Loucy (cell line): ENCODE measurements at regions not wholly inside any gene's neighbourhood (a gene's known extent, or its start where the extent isn't known, plus 50 kb on each side); places are given as distances from the start of the nearest gene placed in this dataset.

Source experiments
- H2AFZ ChIP-seq: fragments of 200-600 bp; sonication (generic); 2 replicates; pipeline ENCODE4 v1.6.0; 2016; ENCODE audit warnings: antibody characterized with exemption, mild to moderate bottlenecking, low read length, moderate library complexity
- H3F3A ChIP-seq: fragments of 200-600 bp; 2 replicates; pipeline ENCODE4 v1.6.0; 2016; ENCODE audit warnings: antibody characterized with exemption, low read depth, mild to moderate bottlenecking
- H3K27me3 ChIP-seq: fragments of 200-600 bp; sonication (generic); 2 replicates; pipeline ENCODE4 v1.6.1; 2014; ENCODE audit warnings: low read length, mild to moderate bottlenecking; ENCODE audit not compliant: insufficient read depth, poor library complexity, severe bottlenecking
- H3K36me3 ChIP-seq: fragments of 200-600 bp; sonication (generic); 2 replicates; pipeline ENCODE4 v1.6.1; 2016; ENCODE audit warnings: low read length; ENCODE audit not compliant: insufficient read depth
- H3K4me1 ChIP-seq: fragments of 200-600 bp; sonication (generic); 2 replicates; pipeline ENCODE4 v1.5.1; 2014; ENCODE audit warnings: low read length, mild to moderate bottlenecking; ENCODE audit not compliant: insufficient read depth, poor library complexity, severe bottlenecking
- H3K4me2 ChIP-seq: fragments of 200-600 bp; sonication (generic); 2 replicates; pipeline ENCODE4 v1.6.0; 2014; ENCODE audit warnings: antibody characterized with exemption, low read length, low read depth, mild to moderate bottlenecking; ENCODE audit not compliant: poor library complexity, severe bottlenecking
- H3K4me3 ChIP-seq: fragments of 200-600 bp; sonication (generic); 2 replicates; pipeline ENCODE4 v1.5.1; 2014; ENCODE audit warnings: low read length, mild to moderate bottlenecking, mixed read lengths; ENCODE audit not compliant: poor library complexity, severe bottlenecking
- H3K79me2 ChIP-seq: fragments of 200-600 bp; sonication (generic); 2 replicates; pipeline ENCODE4 v1.6.1; 2014; ENCODE audit warnings: low read length; ENCODE audit not compliant: insufficient read depth
- H3K9ac ChIP-seq: fragments of 200-600 bp; sonication (generic); 2 replicates; pipeline ENCODE4 v1.6.0; 2014; ENCODE audit warnings: mild to moderate bottlenecking, low read depth, low read length, moderate library complexity; ENCODE audit not compliant: poor library complexity, severe bottlenecking
- H3K9me2 ChIP-seq: fragments of 200-600 bp; sonication (generic); replicated peaks from 2 replicates; pipeline ENCODE4 v1.6.1; 2016; ENCODE audit warnings: low read depth, low read length, mixed read lengths
- H3K9me3 ChIP-seq: fragments of 200-600 bp; sonication (generic); 2 replicates; pipeline ENCODE4 v1.6.1; 2014; ENCODE audit warnings: mild to moderate bottlenecking, antibody characterized with exemption, low read length, low read depth; ENCODE audit not compliant: insufficient read depth
- H4K20me1 ChIP-seq: fragments of 200-600 bp; sonication (generic); 2 replicates; pipeline ENCODE4 v1.6.0; 2014; ENCODE audit warnings: antibody characterized with exemption, low read length, mild to moderate bottlenecking; ENCODE audit not compliant: insufficient read depth, poor library complexity, severe bottlenecking
- CTCF ChIP-seq: fragments of 200-600 bp; sonication (generic); conservative IDR thresholded peaks from 2 replicates; pipeline ENCODE4 v1.5.1; 2014; ENCODE audit warnings: mild to moderate bottlenecking, antibody characterized with exemption, low read length
- EZH2phosphoT487 ChIP-seq: fragments of 200-600 bp; IDR thresholded peaks from 2 replicates; pipeline ENCODE4 v1.6.1; 2018; ENCODE audit warnings: antibody characterized with exemption, mild to moderate bottlenecking, moderate library complexity, borderline replicate concordance

DNA sequence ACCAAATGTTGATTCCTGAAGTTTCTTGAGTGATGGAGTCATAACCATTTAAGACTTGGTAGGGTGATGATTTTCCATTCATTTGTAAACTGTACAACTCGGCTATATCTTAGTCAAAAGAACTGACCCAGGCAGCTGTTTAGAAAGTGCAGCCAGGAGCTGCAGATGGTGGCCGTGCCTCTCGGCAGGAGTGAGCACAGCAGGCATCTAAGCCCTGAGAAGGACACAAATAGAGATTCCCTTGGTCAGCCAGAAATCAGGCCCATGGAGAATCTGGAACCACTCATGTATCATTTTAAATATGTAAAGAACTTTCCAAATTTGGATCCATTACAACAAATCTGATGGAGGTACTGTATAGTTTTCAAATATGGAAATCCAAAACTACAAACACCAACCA is 177.0 kb upstream of the AKR1E2 start:
- Histone ChIP-seq H3K4me3 (no peak overlapping the region), H2AFZ (no peak overlapping the region), H3K79me2 (no peaks in the 10 kb centered on the region), H3K27me3 (no peaks in the 10 kb centered on the region), H3K9me3 (no peaks in the 10 kb centered on the region), H3K9me2 (no peaks in the 10 kb centered on the region), H3K4me2 (no peak overlapping the region), H3K4me1 (no peaks in the 10 kb centered on the region), H4K20me1 (no peaks in the 10 kb centered on the region), H3K36me3 (no peaks in the 10 kb centered on the region), H3K9ac (no peak overlapping the region), H3F3A (no peaks in the 10 kb centered on the region)
- TF ChIP-seq EZH2phosphoT487 (no peak), CTCF (no peak)

DNA sequence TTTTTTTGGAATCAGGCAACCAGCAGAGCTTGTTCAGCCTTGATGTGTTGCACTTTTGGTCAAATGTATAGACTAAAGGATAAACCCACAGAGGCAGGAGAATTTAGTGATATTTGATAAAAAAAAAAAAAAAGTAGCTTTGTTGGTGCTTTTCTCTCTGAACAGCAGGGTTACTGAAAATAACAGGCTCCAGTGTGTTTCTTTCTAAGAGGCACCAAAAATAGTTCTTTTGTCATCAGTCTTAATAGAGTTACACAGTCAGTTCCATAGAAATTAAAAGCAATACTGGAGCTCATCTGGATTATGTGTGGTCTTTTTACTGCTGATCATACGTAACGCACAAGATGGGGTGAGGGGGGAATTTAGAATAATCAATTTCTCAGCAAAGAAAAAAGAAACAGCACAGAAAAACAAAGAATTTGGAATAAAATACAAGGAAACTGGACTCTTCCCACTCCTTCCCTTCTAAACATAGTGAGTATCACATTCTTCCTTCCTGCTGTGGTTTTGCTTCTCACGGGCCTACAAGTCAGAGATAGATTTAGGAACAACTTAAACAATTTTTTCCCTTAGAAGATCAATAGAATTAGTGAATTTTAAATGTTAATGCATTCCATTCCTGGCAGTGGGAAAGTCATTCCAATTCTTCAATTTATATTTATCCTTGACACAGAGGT is 178.8 kb upstream of the AKR1E2 start:
- Histone ChIP-seq H3K4me3 (no peak overlapping the region), H3K79me2 (no peaks in the 10 kb centered on the region), H3K9me3 (no peaks in the 10 kb centered on the region), H3K4me2 (no peak overlapping the region), H3K36me3 (no peaks in the 10 kb centered on the region), H3F3A (no peaks in the 10 kb centered on the region), H4K20me1 (no peaks in the 10 kb centered on the region), H3K9me2 (no peaks in the 10 kb centered on the region), H3K27me3 (no peaks in the 10 kb centered on the region), H2AFZ (no peak overlapping the region), H3K4me1 (no peaks in the 10 kb centered on the region), H3K9ac (no peak overlapping the region)
- TF ChIP-seq CTCF (no peak), EZH2phosphoT487 (no peak)

- Histone ChIP-seq H3K4me1 (no peaks in the 10 kb centered on the region), H3K4me2 (no peak overlapping the region), H3K36me3 (no peaks in the 10 kb centered on the region), H3K9ac (no peak overlapping the region), H3K9me3 (no peaks in the 10 kb centered on the region), H4K20me1 (no peaks in the 10 kb centered on the region), H3K79me2 (no peaks in the 10 kb centered on the region), H3K9me2 (no peaks in the 10 kb centered on the region), H3K4me3 (no peak overlapping the region), H3F3A (no peaks in the 10 kb centered on the region), H3K27me3 (no peaks in the 10 kb centered on the region), H2AFZ (no peak overlapping the region)
- no peak for TF ChIP-seq CTCF
- TF ChIP-seq EZH2phosphoT487: no peak
Observed at GRCh38 chr10:4646547-4646946, 179.5 kb upstream of the AKR1E2 start.
